ENCODE measurements at regions not wholly inside any gene's neighbourhood (a gene's known extent, or its start where the extent isn't known, plus 50 kb on each side); places are given as distances from the start of the nearest gene placed in this dataset.

DNA sequence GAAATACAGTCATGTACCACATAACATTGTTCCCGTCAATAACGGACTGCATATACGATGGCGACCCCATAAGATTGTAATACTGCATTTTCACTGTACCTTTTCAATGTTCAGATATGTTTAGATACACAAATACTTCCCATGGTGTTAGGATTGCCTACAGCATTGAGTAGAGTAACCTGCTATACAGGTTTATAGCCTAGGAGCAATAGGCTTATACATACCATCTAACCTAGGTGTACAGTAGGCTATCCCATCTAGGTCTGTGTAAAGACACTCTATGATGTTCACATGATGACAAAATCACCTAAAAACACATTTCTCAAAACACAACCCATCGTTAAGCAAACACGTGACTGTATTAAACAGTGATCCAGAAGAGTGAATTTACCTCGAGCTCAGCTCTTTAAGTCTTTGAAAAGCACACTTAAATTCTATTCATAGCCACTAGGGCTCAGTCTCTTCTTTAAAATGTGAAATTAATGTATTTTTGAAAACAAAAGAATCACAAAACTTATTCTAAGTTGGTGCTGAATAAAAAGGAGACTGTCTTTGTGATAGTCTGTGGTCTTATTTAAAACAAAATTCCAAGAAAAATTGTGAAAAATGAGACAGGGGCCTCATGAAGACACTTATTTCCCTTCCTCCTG lies 239.1 kb upstream of the ARID2 start:
- WGBS, 2 donors = 89 to 91% methylated on average over 7 of the region's 7 CpGs
- intact Hi-C loops (cut with DNase I) = no loop called here
- TF ChIP-seq, protein P1, sequence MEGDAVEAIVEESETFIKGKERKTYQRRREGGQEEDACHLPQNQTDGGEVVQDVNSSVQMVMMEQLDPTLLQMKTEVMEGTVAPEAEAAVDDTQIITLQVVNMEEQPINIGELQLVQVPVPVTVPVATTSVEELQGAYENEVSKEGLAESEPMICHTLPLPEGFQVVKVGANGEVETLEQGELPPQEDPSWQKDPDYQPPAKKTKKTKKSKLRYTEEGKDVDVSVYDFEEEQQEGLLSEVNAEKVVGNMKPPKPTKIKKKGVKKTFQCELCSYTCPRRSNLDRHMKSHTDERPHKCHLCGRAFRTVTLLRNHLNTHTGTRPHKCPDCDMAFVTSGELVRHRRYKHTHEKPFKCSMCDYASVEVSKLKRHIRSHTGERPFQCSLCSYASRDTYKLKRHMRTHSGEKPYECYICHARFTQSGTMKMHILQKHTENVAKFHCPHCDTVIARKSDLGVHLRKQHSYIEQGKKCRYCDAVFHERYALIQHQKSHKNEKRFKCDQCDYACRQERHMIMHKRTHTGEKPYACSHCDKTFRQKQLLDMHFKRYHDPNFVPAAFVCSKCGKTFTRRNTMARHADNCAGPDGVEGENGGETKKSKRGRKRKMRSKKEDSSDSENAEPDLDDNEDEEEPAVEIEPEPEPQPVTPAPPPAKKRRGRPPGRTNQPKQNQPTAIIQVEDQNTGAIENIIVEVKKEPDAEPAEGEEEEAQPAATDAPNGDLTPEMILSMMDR (IDR thresholded peaks at IDR 0.05) = no peak
- TF ChIP-seq POLR2A (IDR thresholded peaks at IDR 0.05) = no peak
- Histone ChIP-seq H3K27me3 (no peaks in the 10 kb centered on the region), H3K36me3 (replicated peaks in 1 of 2; ENCODE audit: insufficient read depth in 1 of 2, low read depth in 2 of 2) (no peaks in the 10 kb centered on the region), H3K4me1 (no peaks in the 10 kb centered on the region), H3K4me3 (no peak overlapping the region), H3K9me3 (no peaks in the 10 kb centered on the region), H3K27ac (no peak overlapping the region)
- ATAC-seq (no peak), DNase-seq (no peak)

DNA sequence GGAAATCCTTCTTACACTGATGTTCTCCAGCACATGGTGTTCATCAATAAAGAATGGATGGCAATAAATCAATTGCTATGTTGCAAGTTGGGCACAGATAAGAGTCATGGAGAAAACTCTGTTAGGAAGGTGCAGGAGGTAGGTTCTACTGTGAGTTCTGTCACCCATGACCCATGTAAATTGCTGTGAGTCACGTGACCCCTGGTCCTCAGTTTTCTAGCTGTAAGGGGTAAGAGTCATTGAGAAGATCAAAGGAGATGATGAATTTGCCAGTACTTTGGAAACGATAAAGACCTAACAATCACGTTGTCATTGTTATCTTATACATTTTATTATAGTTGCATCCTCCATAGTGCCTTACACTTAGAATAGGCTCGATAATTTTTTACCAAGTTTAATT lies 235.2 kb upstream of the ARID2 start:
- no peak overlapping the region for H3K27ac ChIP-seq
- WGBS, 2 donors = 44 to 55% methylated on average over 4 of the region's 4 CpGs
- TF ChIP-seq POLR2A (IDR thresholded peaks at IDR 0.05) = no peak
- TF ChIP-seq, protein P1 (IDR thresholded peaks at IDR 0.05) = no peak
- H3K27me3 ChIP-seq = no peaks in the 10 kb centered on the region
- intact Hi-C loops (cut with DNase I) = no loop called here
- DNase-seq (no peak), ATAC-seq (no peak)
- no peaks in the 10 kb centered on the region for H3K36me3 ChIP-seq (replicated peaks in 1 of 2; ENCODE audit: insufficient read depth in 1 of 2, low read depth in 2 of 2)
- H3K9me3 ChIP-seq = no peaks in the 10 kb centered on the region
- H3K4me1 ChIP-seq = no peaks in the 10 kb centered on the region
- H3K4me3 ChIP-seq = no peak overlapping the region

DNA sequence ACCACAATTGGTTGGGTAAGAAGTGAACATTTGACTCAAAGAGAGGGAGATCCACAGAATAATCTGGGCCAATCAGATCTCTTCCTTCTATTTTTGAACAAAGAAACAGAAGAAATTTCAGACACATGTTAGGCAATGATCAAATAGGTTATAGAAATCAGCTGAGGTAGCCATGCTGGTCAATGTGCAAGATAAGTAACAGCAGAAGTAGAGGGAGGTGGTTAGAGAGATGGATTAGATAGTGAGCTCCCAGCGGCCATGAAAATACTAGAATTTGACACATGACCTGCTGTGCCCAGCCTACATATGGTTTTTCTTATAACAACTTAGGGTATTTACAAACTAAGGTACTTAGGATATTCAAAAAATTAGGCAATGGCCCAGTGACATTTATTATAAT lies 230.9 kb upstream of the ARID2 start:
- no peak overlapping the region for H3K4me3 ChIP-seq
- whole genome bisulfite sequencing, 2 donors = 80 to 81% methylated on average over 1 of the region's 1 CpG
- H3K36me3 ChIP-seq (replicated peaks in 1 of 2; ENCODE audit: insufficient read depth in 1 of 2, low read depth in 2 of 2) = no peaks in the 10 kb centered on the region
- TF ChIP-seq, protein P1 (IDR thresholded peaks at IDR 0.05) = no peak
- no peak for TF ChIP-seq POLR2A (IDR thresholded peaks at IDR 0.05)
- no peaks in the 10 kb centered on the region for H3K4me1 ChIP-seq
- H3K27me3 ChIP-seq = no peaks in the 10 kb centered on the region
- DNase-seq = no peak
- no peaks in the 10 kb centered on the region for H3K9me3 ChIP-seq
- intact Hi-C loops (cut with DNase I) = no loop called here
- no peak for ATAC-seq
- no peak overlapping the region for H3K27ac ChIP-seq

DNA sequence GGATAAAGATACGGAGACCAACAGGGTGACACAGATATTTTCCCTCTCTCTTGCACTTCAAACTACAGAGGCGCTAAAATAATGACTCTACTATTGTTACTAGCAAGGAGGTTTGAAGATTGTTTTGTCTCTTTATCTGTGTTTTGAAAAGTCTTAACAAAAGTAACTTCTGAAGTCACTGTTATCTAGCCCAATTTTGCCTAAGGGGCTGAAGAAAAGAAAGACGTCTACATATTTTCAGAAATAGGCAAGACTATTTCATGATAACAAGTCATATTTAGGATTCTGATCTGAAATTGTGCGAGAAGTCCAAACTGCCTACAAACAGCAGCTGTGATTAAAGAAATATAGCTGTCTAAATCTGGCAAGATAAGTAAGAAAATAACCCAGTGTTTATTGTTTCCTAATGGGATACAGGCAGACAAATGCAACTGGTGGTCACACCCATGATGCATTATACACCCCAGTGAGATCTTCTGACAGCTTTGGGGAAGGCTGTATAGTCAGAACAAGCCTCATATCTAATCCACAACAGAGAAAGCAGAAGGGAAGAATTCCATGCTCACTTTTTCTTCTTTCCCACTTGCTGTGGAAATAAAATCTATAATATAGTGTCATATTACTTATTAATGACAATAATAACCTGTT lies 226.9 kb upstream of the ARID2 start:
- no peak overlapping the region for H3K4me3 ChIP-seq
- H3K4me1 ChIP-seq = no peaks in the 10 kb centered on the region
- H3K36me3 ChIP-seq (replicated peaks in 1 of 2; ENCODE audit: insufficient read depth in 1 of 2, low read depth in 2 of 2) = no peaks in the 10 kb centered on the region
- no peak for ATAC-seq
- DNase-seq = no peak
- 63 to 78% methylated on average over 4 of the region's 4 CpGs for WGBS, 2 donors
- no peaks in the 10 kb centered on the region for H3K9me3 ChIP-seq
- H3K27ac ChIP-seq = no peak overlapping the region
- TF ChIP-seq, protein P1 (IDR thresholded peaks at IDR 0.05) = no peak
- no peak for TF ChIP-seq POLR2A (IDR thresholded peaks at IDR 0.05)
- intact Hi-C loops (cut with DNase I) = no loop called here
- no peaks in the 10 kb centered on the region for H3K27me3 ChIP-seq

DNA sequence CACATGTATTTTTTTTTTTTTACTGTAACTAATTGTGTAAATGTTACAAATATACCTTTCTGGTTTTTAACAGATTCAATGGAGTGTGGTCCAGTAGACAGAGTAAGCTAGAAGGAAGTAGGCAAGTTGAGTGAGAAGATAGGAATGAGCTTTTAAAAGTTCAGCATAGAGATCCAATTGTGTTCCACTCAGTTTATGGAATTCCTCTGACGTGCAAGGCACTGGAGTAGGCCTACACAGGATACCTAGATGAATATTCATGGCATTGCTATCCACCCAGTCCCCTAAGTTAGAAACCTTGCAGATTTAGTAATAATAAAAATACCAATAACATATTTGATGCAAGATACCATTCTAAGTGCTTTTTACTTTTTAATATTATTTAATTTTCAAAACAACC lies 225.6 kb upstream of the ARID2 start:
- no peak for ATAC-seq
- Histone ChIP-seq H3K9me3 (no peaks in the 10 kb centered on the region), H3K36me3 (replicated peaks in 1 of 2; ENCODE audit: insufficient read depth in 1 of 2, low read depth in 2 of 2) (no peaks in the 10 kb centered on the region), H3K27ac (no peak overlapping the region), H3K4me3 (no peak overlapping the region), H3K4me1 (no peaks in the 10 kb centered on the region), H3K27me3 (no peaks in the 10 kb centered on the region)
- no peak for TF ChIP-seq POLR2A (IDR thresholded peaks at IDR 0.05)
- TF ChIP-seq, protein P1 (IDR thresholded peaks at IDR 0.05) = no peak
- DNase-seq = no peak
- WGBS, 2 donors = 67 to 68% methylated on average over 1 of the region's 1 CpG
- intact Hi-C loops (cut with DNase I) = no loop called here
